ENCODE measurements at regions not wholly inside any gene's neighbourhood (a gene's known extent, or its start where the extent isn't known, plus 50 kb on each side); places are given as distances from the start of the nearest gene placed in this dataset.
A peak's percentile ranks its signal among the peaks of the same experiment; 100 is the strongest.

DNA sequence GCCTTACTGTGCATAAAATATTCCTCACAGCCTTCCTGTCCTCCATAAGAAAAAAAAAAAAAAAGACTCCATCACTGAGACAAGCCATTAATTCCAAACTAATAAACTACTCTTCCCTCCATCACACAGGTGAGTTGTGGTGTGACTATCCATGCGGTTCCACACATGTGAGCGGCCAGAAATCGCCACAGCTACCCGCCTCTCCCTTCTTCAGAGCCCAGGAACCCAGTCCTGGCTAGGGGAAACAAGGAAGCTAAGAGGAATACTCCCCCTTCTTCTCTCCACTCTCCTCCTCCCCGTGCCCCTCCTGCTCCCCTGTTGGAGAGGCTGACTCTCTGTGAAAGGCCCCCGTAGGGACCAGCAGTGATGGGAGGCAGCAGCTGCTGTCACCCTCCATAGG lies 128.6 kb upstream of the ARID1B start:
- DNase-seq (ENCODE audit: low spot score): no peak

DNA sequence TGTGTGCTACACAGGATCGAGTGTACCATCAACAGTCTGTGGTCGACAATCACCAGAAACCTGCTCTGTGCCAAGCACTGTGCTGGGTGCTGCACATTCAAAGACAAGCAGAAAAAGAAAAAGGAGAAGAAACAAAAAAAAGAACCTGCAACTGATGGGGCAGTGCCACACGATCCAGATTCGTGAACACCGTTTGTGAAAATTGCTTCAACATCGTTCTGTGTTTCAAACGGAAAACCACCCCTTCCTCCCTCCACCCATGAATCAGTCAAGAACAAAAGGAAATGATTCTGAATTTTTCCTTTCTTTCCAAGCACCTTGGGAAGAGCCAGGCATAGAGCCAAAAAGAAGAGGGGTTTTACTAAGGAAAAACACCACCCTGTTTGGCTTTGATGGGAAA lies 129.2 kb upstream of the ARID1B start:
- no peak for DNase-seq (ENCODE audit: low spot score)

DNA sequence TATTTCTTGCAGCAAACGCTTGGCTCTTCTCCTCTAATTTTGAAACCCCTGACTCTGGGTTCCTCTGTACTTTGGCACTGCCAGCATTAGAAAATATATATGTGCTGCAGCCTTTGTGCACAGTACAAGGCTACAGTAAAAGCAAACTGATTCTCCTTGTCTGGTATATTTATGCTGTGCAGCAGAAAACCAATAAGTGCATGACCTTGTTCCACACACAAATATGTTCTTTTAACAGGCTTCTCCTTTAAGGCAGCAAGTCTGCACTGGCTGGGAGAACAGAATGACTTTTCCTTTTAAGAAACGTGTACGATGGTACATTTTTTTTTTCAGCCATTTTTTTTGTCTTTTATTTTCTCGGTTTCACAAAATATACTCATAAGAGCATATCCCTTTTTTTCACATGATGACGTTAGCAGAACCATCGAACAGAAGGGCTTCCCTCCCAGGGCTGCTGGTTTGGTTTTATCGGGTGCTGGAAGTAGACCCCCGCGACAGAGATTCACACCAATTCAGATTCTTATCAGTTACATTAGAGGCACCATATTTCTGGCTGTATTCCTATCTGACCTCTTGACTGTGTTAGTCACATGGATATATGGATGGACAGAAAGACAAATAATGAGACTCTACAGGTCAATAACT lies 129.9 kb upstream of the ARID1B start:
- DNase-seq (ENCODE audit: low spot score): no peak

DNA sequence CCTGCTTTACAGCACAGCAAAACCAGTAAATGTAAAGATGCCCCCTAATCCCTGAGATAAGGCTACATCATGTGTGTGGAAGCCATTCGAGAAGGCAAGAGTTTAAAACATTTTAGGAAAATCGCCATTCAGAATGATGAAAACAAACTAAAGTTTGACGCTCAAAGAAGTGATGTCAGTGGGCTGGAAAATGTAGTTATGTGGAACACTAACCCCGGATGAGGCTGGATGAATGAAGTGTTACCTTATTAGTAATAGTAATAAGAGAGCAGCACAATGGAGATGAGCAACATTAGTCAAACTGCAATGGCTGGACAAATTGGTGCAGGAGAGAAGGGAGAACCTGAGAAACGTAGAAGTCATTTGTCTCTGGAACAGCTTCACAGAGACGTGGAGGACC lies 130.7 kb upstream of the ARID1B start:
- DNase-seq (ENCODE audit: low spot score): no peak

DNA sequence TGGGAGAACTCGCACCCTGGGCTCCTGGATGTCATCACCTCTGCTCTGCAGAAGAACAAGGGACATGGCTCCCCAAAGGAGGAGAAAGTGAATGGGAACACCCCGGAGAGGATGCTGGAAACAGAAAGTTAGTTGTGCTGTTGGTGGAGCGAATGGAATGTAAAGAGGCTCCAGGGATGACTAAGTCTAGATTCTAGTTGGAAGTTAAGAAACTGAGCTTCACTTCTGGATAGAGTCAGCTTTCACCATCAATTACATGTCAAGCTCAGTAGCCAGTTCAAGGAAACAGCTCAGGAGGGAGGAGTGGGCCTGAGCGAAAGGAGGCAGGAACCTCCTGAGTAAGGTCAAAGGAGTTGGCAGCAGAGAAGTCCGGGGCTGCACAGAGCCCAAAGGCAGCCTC lies 132.1 kb upstream of the ARID1B start:
- DNase-seq (ENCODE audit: low spot score): no peak

DNA sequence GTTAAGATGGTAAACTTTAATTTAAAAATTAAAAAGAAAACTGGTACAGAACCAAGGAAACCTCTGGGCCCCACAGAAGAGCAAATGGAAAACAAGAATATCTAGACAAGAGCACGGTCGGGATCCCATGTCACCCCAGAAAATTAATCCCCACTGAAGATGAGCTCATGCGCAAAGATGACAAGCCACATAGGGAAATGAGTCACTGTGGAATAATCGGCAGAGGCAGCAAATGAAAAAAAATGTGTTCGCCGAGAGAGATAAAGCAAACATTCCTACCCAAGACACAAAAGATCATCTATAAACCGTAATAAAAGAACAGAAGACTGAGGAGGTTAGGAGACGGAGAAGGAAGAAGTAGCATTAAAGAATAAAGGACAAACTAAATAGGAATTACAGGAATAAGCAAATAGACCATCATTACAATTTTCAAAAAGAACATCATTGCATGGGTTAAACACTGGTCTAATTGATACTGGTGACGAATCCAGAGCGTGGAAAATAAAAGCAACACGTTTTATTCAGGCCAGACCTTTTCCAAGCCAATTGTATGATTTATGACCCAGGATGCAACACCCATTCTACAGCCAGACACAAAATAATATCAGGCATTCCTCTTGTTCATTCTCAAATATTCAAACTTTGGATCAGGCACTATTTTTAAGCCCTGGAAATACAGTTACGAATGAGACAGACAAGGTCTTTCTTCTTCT lies 138.0 kb upstream of the ARID1B start:
- DNase-seq (ENCODE audit: low spot score): no peak

DNA sequence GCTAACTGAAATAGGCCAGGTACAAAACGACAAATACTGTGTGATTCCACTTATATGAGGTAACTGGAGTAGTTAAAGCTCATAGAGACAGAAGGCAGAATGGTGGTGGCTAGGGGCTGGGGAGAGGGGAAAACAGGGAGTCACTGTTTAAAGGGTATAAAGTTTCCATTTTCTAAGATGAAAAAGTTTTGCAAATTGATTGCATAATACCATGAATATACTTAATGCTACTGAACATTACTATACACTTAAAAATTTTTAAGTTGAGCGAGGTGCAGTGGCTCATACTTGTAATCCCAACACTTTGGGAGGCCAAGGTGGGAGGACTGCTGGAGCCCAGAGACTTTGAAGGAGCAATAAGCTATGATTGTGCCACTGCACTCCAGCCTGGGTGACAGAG lies 138.6 kb upstream of the ARID1B start:
- DNase-seq (ENCODE audit: low spot score): no peak

DNA sequence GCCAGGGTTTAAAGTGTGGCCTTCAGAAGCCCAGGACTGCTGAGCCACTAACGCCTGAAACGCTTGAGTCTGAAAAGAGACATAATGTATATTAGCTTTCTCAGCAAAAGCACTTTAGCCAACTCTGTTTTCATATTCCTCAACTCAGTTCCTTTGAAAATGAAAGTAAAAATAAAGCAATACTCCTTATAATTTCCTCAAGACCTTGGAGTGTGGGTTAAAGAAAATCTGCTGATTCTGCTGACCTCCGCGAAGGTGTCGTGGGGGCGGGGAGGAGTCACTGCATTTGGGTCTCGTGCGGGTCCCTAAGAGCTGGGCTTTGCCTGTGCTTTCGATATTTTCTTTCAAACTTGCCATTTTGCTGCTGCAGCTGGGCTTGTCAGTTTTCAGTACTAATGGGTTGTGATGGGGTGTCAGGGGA lies 142.2 kb upstream of the ARID1B start:
- DNase-seq (ENCODE audit: low spot score): no peak

DNA sequence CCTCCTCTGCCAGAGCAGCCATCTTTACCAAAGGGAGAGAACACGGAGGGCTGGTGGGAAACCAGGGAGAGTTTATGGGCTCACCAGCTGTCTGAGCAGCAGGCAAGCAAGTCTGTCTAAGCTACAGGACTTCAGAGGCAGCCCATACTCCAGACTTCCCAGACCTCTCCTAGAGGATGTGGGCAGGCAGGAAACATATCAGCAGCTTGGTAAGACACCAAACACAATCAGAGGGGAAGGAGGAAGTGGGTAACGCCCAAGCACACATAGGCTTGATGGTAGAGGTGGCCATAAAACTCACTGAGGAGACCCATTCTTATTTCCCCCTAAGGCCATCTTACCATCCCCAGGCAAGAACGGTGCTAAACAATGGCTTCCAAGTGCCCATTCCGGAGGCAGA lies 143.1 kb upstream of the ARID1B start:
- DNase-seq (ENCODE audit: low spot score): no peak

DNA sequence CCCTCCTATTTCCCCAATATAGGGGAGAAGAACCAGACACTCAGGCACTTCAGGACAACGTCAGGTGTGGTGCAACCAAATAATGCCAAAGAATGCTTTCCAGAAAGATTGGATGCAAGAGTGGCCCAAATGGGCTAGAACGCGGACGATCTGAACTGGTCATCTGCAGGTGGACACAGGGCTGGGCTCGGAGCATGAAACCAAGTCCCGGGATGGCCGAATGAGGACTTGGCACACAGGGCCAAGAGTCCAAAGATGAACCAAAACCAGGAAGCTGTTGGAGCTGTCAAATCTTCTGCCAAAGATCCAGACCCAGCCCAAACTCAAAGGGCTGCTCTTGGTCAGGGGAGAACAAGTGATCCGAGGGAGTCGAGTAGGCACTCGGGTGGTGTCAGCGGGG lies 143.9 kb upstream of the ARID1B start:
- no peak for DNase-seq (ENCODE audit: low spot score)

DNA sequence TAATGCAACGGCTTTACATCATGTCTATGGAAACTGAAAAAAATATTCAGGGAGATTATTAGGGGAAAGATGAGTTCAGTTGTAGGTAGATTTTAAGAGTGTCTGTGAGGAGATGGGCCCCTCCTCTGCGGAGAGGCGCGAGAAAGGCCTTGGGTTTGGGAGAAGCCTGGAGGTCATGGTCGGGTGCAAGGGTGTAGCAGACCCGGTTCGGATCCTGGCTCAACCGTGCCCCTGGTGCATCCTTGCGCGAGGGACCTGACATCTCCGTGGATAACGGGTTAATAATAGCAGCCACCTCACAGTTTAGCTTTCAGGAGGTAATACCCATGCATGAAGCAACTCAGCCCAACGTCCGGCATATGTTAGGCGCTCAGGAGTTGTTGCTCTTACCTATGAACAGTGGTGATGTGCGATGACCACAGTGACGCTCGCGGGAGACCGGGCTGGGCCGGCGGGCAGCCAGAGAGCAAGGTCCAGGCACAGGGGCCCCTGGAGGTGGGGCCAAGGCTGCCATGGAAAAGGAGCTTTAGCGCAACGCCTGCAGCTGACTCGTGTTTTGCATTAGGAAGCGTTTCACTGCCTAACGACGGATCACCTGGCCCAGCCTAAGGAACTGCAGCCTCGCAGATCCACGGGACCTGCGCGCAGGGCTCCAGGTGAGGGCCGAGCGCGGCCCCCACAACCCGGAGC lies 146.4 kb upstream of the ARID1B start:
- DNase-seq (ENCODE audit: low spot score): peak; percentile 70

DNA sequence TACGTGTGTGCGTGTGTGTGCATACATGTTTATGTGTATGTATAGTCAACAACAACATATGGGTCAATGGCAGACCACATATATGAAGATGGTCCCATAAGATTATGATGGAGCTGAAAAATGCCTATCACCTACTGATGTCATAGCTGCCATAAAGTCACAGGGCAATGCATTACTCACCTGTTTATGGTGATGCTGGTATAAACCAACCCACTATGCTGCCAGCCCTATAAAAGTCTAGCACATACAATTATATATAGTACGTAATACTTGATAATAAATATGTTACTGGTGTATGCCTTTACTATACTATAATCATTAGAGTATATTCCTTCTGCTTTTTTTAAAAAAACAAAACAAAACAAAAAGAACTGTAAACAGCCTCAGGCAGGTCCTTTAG lies 148.4 kb upstream of the ARID1B start:
- no peak for DNase-seq (ENCODE audit: low spot score)

DNA sequence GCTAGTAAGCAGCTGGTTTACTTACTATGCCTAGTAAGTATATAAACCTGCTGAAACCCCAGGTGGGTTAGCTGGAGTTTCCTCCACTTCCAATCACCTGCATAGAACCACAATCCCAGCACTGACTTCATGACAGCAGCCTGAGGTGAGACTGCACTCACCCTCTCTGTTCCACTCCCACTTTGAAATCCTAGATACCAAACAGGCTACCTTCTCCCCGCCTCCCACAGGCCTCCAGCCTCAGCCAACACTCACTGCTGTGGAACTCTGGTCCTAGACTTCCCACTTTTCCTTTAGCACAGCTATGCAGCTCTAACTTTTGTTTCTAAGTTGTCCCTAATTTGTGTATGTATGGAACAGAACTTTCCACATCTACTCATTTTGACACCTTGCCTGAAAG lies 149.7 kb upstream of the ARID1B start:
- DNase-seq (ENCODE audit: low spot score): no peak

DNA sequence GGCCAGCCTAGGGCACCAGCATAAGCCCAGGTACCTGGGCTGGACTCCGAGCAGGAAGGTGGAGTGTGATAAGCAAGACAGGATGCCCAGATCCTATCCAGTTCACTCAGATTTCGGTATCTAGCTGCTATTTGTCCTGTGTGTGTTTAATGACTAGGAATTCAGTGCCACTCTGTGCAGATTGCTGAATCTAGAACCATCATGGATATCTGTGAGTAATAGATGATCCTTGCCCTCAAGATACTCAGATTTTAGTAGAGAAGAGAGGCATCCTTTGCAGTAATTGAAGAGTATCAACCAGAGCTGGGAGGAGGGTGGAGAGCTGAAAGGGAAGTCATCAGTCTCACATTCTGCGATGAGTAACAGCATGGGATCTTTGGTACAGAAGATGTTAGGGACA lies 155.0 kb upstream of the ARID1B start:
- DNase-seq (ENCODE audit: low spot score): no peak

DNA sequence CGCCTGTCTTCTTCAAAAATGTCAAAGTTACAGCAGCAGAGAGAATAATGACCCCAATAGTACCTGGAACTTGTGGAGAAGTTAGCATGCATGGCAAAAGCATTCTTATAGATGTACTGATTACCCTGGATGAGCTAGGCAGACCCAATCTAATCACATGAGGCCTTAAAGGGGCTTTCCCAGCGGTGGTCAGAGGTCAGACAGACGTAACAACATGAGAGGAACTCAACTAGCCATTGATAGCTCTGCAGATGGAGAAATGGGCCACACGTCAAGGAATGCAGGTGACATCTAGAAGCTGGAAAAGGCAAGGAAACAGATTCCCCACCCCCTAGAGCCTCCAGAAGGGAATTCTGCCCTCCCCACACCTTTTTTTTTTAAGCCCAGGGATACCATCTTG lies 156.8 kb upstream of the ARID1B start:
- no peak for DNase-seq (ENCODE audit: low spot score)

DNA sequence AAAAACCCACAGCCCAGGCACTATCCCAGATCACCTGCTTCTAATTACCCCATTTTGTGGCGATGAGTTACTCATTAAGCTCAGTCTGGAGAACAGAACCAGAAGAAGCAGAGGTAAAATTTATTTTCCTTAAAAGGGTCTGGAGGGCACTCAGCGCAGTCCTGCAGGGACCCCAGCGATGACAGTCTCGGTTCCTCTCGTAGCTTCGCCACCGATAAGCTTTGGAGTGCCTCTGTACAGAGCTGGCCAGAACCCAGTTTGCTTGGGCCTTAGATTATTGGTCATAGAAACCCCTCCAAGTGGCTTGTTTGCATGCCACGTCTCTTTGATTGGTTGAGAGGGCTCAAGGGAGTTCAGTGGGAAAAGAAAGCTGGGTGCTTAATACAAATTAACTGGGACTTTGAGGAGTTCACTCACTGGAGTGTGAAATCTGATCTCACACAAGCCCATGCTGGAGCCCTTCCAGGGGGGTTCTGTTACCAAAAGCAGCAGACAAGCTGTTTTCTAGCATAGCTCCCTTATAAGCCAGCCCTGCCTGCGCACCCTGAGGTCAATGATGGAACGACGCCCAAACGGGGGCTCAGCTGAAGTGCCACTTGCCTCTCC lies 158.5 kb upstream of the ARID1B start:
- DNase-seq (ENCODE audit: low spot score): no peak

DNA sequence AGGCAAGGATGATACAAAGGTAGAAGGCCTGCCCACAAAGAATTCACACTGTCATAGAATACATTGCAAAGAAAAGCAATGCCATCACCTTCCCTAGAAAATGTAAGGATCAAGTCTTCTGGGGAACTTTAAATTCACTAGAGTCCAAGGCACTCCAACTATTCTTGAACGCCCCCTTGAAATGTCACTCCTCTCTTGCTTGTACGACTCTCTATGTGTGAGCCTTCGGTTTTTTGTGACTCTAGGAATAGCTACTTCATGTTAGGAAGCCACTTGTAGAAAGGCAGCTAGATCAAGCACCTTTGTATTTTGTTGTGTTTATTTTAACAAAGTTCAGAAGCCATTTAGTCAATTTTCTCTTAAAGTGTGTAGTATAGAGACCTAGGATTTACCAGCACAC lies 159.2 kb upstream of the ARID1B start:
- no peak for DNase-seq (ENCODE audit: low spot score)

DNA sequence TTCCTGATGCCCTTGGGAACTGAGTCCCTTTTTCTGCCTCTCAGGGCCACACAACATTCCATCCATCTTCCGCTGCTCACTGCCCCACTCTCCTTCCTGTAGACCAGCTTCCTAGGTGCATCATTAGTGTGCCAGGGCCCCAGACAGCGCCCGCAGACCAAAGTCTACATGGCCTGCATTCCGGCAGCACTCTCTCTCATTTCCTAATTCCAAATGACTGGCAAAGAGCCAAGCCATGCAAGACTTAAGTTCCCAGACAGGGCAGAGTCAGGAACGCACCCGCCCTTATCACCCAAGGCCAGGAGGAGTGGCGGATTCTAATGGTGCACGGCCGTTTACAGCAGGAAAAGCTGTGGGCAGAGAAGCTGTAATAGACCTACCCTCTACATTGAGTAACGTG lies 159.8 kb upstream of the ARID1B start:
- DNase-seq (ENCODE audit: low spot score): peak; percentile 54

DNA sequence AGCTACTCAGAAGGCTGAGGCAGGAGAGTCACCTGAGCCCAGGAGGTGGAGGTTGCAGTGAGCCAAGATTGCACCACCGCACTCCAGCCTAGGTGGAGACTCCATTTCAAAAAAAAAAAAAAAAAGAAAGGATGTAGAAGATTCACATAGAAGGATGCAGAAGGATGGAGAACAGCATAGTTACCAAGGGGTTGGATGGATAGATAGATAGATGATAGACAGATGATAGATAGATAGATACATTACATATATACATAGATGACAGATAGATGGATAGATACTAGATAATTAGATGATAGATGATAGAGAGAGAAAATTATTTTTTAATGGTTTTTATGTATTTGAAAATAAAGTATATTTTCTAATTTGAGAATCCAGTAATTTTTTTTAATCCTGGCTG lies 160.7 kb upstream of the ARID1B start:
- no peak for DNase-seq (ENCODE audit: low spot score)

DNA sequence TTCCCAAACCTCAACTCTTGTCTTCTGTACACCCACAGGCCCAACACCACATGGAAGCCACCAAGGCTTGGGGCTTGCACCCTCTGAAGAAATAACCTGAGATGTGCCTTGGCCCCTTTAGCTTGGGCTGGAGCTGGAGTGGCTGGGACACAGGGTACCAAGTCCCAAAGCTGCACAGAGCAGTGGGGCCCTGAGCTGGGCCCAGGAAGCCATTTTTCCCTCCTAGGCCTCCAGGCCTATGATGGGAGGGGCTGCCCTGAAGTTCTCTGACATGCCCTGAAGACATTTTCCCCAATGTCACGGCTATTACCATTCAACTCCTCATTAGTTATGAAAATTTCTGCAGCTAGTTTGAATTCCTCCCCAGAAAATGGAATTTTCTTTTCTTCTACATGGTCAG lies 163.2 kb upstream of the ARID1B start:
- no peak for DNase-seq (ENCODE audit: low spot score)

DNA sequence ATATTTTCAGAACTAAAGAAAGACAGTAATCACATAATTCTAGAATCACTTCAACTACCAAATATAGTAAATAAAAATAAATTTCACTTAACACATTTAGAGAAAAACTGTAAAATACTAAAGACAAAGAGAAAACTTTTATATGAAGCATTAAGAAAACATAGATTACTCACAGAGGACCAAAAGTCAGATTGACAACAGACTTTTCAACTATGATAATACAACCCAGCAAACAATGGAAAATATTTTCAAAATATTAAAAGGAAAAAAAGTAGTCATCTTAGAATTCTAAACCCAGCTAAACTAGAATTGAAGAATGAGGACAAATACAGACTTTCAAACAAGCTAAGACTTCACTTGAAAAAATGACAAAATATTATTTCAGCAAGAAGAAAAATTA lies 164.8 kb upstream of the ARID1B start:
- no peak for DNase-seq (ENCODE audit: low spot score)

DNA sequence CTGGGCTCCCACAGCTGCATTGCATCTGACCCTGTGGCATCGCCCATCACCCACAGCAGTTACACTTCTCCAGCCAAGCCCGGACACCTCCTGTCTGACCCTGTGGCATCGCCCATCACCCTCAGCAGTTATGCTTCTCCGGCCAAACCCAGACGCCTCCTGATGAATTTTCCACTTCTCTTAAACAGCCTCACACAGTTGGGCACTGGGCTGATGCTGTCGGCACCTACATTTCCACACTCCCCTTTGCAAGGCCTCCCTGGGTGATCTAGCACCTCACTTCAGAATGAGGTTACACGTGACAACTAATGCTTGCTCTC lies 175.2 kb upstream of the ARID1B start:
- DNase-seq (ENCODE audit: low spot score): no peak
